ENCODE measurements at regions not wholly inside any gene's neighbourhood (a gene's known extent, or its start where the extent isn't known, plus 50 kb on each side); places are given as distances from the start of the nearest gene placed in this dataset.

DNA sequence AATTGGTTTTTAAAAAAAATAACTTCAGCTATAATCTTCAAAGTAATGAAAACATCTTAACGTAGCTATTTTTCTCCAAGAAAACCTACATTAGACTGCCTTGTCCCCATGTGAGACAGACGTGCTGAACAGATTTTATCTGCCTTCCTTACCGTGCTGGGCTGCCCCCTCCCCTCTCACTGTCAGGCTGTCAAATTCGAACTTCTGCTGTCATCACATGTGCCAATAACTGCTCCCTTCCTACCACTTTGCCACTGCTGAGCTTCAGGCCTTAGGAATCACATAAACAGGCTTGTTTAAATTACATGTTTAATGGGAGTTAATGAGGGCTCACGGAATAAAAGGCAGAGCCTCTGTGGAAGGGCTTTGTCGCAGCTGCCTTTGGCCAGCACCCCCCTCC, 77.0 kb upstream of the NHSL1 start:
- Histone ChIP-seq H3K4me1 (ENCODE audit: control insufficient read depth in 1 of 2, insufficient read depth in 2 of 2, low read length in 2 of 2) (peaks cover 12 to 16% of the 10 kb centered on the region in 2 experiments), H3K18ac (ENCODE audit: low read length) (no peak overlapping the region), H2AK5ac (ENCODE audit: low read length) (no peak overlapping the region), H3K79me2 (ENCODE audit: control insufficient read depth, insufficient read depth, low read length, poor library complexity) (peaks cover 3% of the 10 kb centered on the region), H4K91ac (ENCODE audit: low read depth, low read length) (no peak overlapping the region), H3K14ac (ENCODE audit: low read length) (no peak overlapping the region), H3K4ac (ENCODE audit: low read depth, low read length) (no peak overlapping the region), H3K4me2 (ENCODE audit: low read length) (no peak overlapping the region), H2BK5ac (ENCODE audit: low read depth, low read length, poor library complexity) (no peak overlapping the region), H4K8ac (ENCODE audit: low read depth, low read length) (no peak overlapping the region), H3K36me3 (ENCODE audit: control insufficient read depth in 1 of 2, insufficient read depth in 2 of 2, low read length in 2 of 2) (peaks cover 0 to 2% of the 10 kb centered on the region in 2 experiments), H2BK120ac (ENCODE audit: insufficient read depth, low read length, poor library complexity) (no peak overlapping the region), H3K27me3 (ENCODE audit: insufficient read depth, low read length) (no peaks in the 10 kb centered on the region), H3K4me3 (ENCODE audit: low read depth, low read length) (no peak overlapping the region), H4K12ac (ENCODE audit: low read depth, low read length) (no peak overlapping the region), H3K79me1 (ENCODE audit: low read length) (peaks cover 3% of the 10 kb centered on the region), H2AFZ (ENCODE audit: insufficient read depth, low read length, poor library complexity) (no peak overlapping the region), H2BK12ac (ENCODE audit: low read length) (no peak overlapping the region), H3K9ac (ENCODE audit: low read length) (no peak overlapping the region), H3K9me3 (ENCODE audit: insufficient read depth, low read depth, low read length) (no peaks in the 10 kb centered on the region), H3K23ac (ENCODE audit: low read length) (no peak overlapping the region), H3K27ac (ENCODE audit: low read depth, low read length) (no peak overlapping the region)
- no peak for DNase-seq
- no CpG with 5 or more reads among the region's 6 CpGs for WGBS (ENCODE audit: extremely low coverage, insufficient coverage, insufficient read length)

GRCh38 chr6:138577151-138577915, 78.0 kb upstream of the NHSL1 start:
- no CpG with 5 or more reads among the region's 9 CpGs for WGBS (ENCODE audit: extremely low coverage, insufficient coverage, insufficient read length)
- H3K27ac ChIP-seq (ENCODE audit: low read depth, low read length), result no peak overlapping the region
- H2AFZ ChIP-seq (ENCODE audit: insufficient read depth, low read length, poor library complexity), result no peak overlapping the region
- no peak overlapping the region for H2BK12ac ChIP-seq (ENCODE audit: low read length)
- peaks cover 0 to 2% of the 10 kb centered on the region in 2 experiments for H3K36me3 ChIP-seq (ENCODE audit: control insufficient read depth in 1 of 2, insufficient read depth in 2 of 2, low read length in 2 of 2)
- no peak overlapping the region for H3K18ac ChIP-seq (ENCODE audit: low read length)
- H3K4me2 ChIP-seq (ENCODE audit: low read length), result no peak overlapping the region
- H4K91ac ChIP-seq (ENCODE audit: low read depth, low read length), result no peak overlapping the region
- H3K27me3 ChIP-seq (ENCODE audit: insufficient read depth, low read length), result no peaks in the 10 kb centered on the region
- H4K8ac ChIP-seq (ENCODE audit: low read depth, low read length), result no peak overlapping the region
- peaks cover under 1% of the 10 kb centered on the region for H3K79me2 ChIP-seq (ENCODE audit: control insufficient read depth, insufficient read depth, low read length, poor library complexity)
- no peak overlapping the region for H3K23ac ChIP-seq (ENCODE audit: low read length)
- H2BK120ac ChIP-seq (ENCODE audit: insufficient read depth, low read length, poor library complexity), result no peak overlapping the region
- no peak overlapping the region for H4K12ac ChIP-seq (ENCODE audit: low read depth, low read length)
- no peak overlapping the region for H3K4me3 ChIP-seq (ENCODE audit: low read depth, low read length)
- H3K14ac ChIP-seq (ENCODE audit: low read length), result no peak overlapping the region
- H2BK5ac ChIP-seq (ENCODE audit: low read depth, low read length, poor library complexity), result no peak overlapping the region
- H3K9ac ChIP-seq (ENCODE audit: low read length), result no peak overlapping the region
- no peaks in the 10 kb centered on the region for H3K9me3 ChIP-seq (ENCODE audit: insufficient read depth, low read depth, low read length)
- no peak for DNase-seq
- H3K79me1 ChIP-seq (ENCODE audit: low read length), result peaks cover under 1% of the 10 kb centered on the region
- H3K4ac ChIP-seq (ENCODE audit: low read depth, low read length), result peak overlapping the region; percentile 72
- peaks cover 6 to 11% of the 10 kb centered on the region in 2 experiments for H3K4me1 ChIP-seq (ENCODE audit: control insufficient read depth in 1 of 2, insufficient read depth in 2 of 2, low read length in 2 of 2)
- no peak overlapping the region for H2AK5ac ChIP-seq (ENCODE audit: low read length)

DNA sequence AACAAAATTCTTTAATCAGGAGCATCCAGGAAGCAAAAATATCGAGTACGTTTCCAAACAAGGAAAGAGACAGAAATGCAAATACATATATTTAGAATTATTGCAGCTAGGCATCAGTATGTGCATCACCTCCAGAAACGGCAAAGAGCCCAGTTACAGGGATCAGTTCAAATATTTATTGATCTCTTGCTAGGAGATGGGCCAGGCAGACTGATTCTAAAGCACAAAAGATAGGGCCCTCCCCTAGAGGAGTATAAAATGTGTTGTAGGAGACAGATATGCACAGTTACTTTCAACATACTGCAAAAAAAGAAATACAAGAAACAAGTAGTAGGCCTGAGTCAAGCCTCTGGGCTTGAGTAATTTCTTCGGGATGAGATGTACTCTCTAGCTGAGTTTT, 80.7 kb upstream of the NHSL1 start:
- Histone ChIP-seq H4K12ac (ENCODE audit: low read depth, low read length) (no peak overlapping the region), H3K27me3 (ENCODE audit: insufficient read depth, low read length) (no peaks in the 10 kb centered on the region), H3K4me3 (ENCODE audit: low read depth, low read length) (no peak overlapping the region), H3K4me2 (ENCODE audit: low read length) (no peak overlapping the region), H3K18ac (ENCODE audit: low read length) (no peak overlapping the region), H4K91ac (ENCODE audit: low read depth, low read length) (no peak overlapping the region), H3K23ac (ENCODE audit: low read length) (no peak overlapping the region), H3K79me2 (ENCODE audit: control insufficient read depth, insufficient read depth, low read length, poor library complexity) (no peaks in the 10 kb centered on the region), H2AK5ac (ENCODE audit: low read length) (no peak overlapping the region), H3K79me1 (ENCODE audit: low read length) (peaks cover 3% of the 10 kb centered on the region), H3K4ac (ENCODE audit: low read depth, low read length) (no peak overlapping the region), H3K14ac (ENCODE audit: low read length) (no peak overlapping the region), H3K36me3 (ENCODE audit: control insufficient read depth in 1 of 2, insufficient read depth in 2 of 2, low read length in 2 of 2) (peaks cover under 1 to 2% of the 10 kb centered on the region in 2 experiments), H3K9ac (ENCODE audit: low read length) (no peak overlapping the region), H4K8ac (ENCODE audit: low read depth, low read length) (no peak overlapping the region), H2BK120ac (ENCODE audit: insufficient read depth, low read length, poor library complexity) (no peak overlapping the region), H3K9me3 (ENCODE audit: insufficient read depth, low read depth, low read length) (peaks cover 3% of the 10 kb centered on the region), H3K27ac (ENCODE audit: low read depth, low read length) (no peak overlapping the region), H2AFZ (ENCODE audit: insufficient read depth, low read length, poor library complexity) (no peak overlapping the region), H2BK5ac (ENCODE audit: low read depth, low read length, poor library complexity) (no peak overlapping the region), H3K4me1 (ENCODE audit: control insufficient read depth in 1 of 2, insufficient read depth in 2 of 2, low read length in 2 of 2) (peaks cover 11 to 20% of the 10 kb centered on the region in 2 experiments), H2BK12ac (ENCODE audit: low read length) (no peak overlapping the region)
- no CpG with 5 or more reads among the region's 4 CpGs for WGBS (ENCODE audit: extremely low coverage, insufficient coverage, insufficient read length)
- DNase-seq, result no peak

- peaks cover 11 to 18% of the 10 kb centered on the region in 2 experiments for H3K4me1 ChIP-seq (ENCODE audit: control insufficient read depth in 1 of 2, insufficient read depth in 2 of 2, low read length in 2 of 2)
- no peak overlapping the region for H4K91ac ChIP-seq (ENCODE audit: low read depth, low read length)
- no peak overlapping the region for H3K27ac ChIP-seq (ENCODE audit: low read depth, low read length)
- H3K18ac ChIP-seq (ENCODE audit: low read length), result no peak overlapping the region
- H3K14ac ChIP-seq (ENCODE audit: low read length), result no peak overlapping the region
- no peak overlapping the region for H2BK12ac ChIP-seq (ENCODE audit: low read length)
- peaks cover 3% of the 10 kb centered on the region for H3K79me1 ChIP-seq (ENCODE audit: low read length)
- DNase-seq, result no peak
- no peaks in the 10 kb centered on the region for H3K79me2 ChIP-seq (ENCODE audit: control insufficient read depth, insufficient read depth, low read length, poor library complexity)
- peaks cover 0 to 2% of the 10 kb centered on the region in 2 experiments for H3K36me3 ChIP-seq (ENCODE audit: control insufficient read depth in 1 of 2, insufficient read depth in 2 of 2, low read length in 2 of 2)
- H2AFZ ChIP-seq (ENCODE audit: insufficient read depth, low read length, poor library complexity), result no peak overlapping the region
- H3K4me2 ChIP-seq (ENCODE audit: low read length), result no peak overlapping the region
- no peak overlapping the region for H2BK5ac ChIP-seq (ENCODE audit: low read depth, low read length, poor library complexity)
- no peak overlapping the region for H3K4me3 ChIP-seq (ENCODE audit: low read depth, low read length)
- no peak overlapping the region for H3K9ac ChIP-seq (ENCODE audit: low read length)
- H4K12ac ChIP-seq (ENCODE audit: low read depth, low read length), result no peak overlapping the region
- no CpG with 5 or more reads among the region's 6 CpGs for WGBS (ENCODE audit: extremely low coverage, insufficient coverage, insufficient read length)
- H3K23ac ChIP-seq (ENCODE audit: low read length), result no peak overlapping the region
- no peaks in the 10 kb centered on the region for H3K27me3 ChIP-seq (ENCODE audit: insufficient read depth, low read length)
- no peak overlapping the region for H4K8ac ChIP-seq (ENCODE audit: low read depth, low read length)
- no peak overlapping the region for H2AK5ac ChIP-seq (ENCODE audit: low read length)
- peaks cover 3% of the 10 kb centered on the region for H3K9me3 ChIP-seq (ENCODE audit: insufficient read depth, low read depth, low read length)
- no peak overlapping the region for H2BK120ac ChIP-seq (ENCODE audit: insufficient read depth, low read length, poor library complexity)
- no peak overlapping the region for H3K4ac ChIP-seq (ENCODE audit: low read depth, low read length)
Observed at GRCh38 chr6:138580801-138581200, 81.5 kb upstream of the NHSL1 start.
